GM10266 (cell line): ENCODE measurements at regions not wholly inside any gene's neighbourhood (a gene's known extent, or its start where the extent isn't known, plus 50 kb on each side); places are given as distances from the start of the nearest gene placed in this dataset.

ENCODE experiments used
- DNase-seq: peaks from one replicate; pipeline ENCODE4 v3.0.0; 2012; ENCODE audit errors: extremely low spot score
- CTCF ChIP-seq: IDR thresholded peaks from 2 replicates; pipeline ENCODE4 v1.5.1; 2012; ENCODE audit warnings: mild to moderate bottlenecking, low read depth; ENCODE audit not compliant: control insufficient read depth, insufficient read depth; ENCODE audit errors: missing control alignments

- TF ChIP-seq CTCF: no peak
- DNase-seq: no peak
Observed at GRCh38 chr9:105039175-105039799, 111.3 kb upstream of the ABCA1 start.

DNA sequence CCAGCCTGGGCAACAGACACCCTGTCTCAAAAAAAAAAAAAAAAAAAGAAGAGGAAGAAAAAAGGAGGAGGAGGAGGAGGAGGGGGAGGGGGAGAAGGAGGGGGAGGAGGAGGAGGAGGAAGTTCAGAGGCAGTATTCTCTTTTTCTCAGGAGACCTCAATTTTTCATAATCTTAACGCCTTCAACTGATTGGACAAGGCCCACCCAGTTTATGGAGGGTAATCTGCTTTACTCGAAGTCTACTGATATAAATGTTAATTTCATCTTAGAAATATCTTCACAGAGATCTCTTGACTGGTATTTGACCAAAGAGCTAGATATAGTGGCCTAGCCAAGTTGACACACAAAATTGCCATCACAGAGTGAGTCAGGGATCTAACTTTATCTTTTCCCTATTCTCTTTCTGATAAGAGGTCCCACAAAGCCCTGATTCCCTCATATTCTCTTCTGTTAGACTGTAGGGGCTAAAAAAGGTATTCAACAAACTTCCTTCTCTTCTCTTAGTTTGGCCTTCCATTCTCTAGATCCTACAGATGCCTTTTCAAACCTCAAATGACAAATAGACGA lies 115.5 kb upstream of the ABCA1 start:
- DNase-seq: no peak

GRCh38 chr9:105044518-105044917 lies 116.6 kb upstream of the ABCA1 start:
- DNase-seq: no peak
- TF ChIP-seq CTCF: no peak

More for the DNA sequence above, 115.5 kb upstream of the ABCA1 start:
- TF ChIP-seq CTCF: no peak

DNA sequence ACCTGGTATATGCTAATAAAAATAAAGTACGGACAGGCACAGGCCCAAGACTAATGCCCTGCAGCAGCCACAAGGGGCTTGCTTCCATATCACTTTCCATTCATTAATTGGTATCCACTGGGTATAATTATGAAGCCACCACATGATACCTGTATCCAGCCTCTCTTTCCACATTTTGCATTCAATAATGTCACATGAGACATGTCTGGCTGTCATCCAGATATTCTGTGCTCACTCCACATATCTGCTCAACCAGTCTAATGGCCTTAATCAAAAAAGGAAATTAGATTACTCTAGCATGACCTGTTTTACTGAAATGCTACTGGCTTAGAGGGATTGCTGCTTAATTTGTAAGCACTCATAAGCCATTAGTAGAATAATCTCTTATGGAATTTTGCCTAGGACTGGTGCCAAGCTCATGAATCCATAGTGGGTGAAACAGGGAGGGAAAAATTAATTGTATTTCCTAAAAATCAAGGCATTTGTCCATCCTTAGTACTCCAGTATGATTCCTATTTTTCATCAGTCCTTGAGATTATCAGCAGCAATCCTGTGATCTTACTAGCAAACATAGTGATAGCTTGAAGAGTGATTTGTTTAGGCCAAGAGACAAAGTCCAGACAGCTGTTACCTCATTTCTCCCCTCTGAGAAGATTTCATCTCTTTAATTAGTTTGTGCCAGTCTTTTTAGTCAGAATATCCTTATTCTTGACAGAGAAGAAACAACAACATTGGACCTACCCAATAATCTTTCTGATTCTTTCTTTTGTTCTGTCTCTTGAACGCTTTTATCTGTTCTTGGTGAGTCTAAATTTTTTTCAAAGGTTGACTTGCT lies 119.2 kb upstream of the ABCA1 start:
- TF ChIP-seq CTCF: no peak
- DNase-seq: no peak

DNA sequence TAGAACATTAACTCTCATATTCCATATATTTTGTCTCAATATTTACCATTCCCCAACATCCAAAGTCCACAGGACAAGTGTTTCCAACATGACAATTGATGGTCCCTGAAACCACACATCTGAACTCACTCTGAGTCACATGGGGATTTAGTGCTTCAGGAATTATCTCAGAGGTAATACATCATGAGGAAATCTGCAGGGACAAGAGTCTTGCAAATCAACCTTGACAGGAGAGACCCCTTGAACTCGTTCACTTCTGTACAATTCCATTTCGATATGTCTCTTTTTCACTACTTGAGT lies 119.7 kb upstream of the ABCA1 start:
- DNase-seq: no peak

GRCh38 chr9:105048331-105048730 lies 120.4 kb upstream of the ABCA1 start:
- DNase-seq: no peak
- TF ChIP-seq CTCF: no peak

More for the DNA sequence above, 119.7 kb upstream of the ABCA1 start:
- no peak for TF ChIP-seq CTCF

- DNase-seq: no peak
- TF ChIP-seq CTCF: no peak
Observed at GRCh38 chr9:105050296-105050695, 122.3 kb upstream of the ABCA1 start.
